HepG2 (cell line): ENCODE measurements at regions not wholly inside any gene's neighbourhood (a gene's known extent, or its start where the extent isn't known, plus 50 kb on each side); places are given as distances from the start of the nearest gene placed in this dataset.

Experiments
- ATAC-seq: fragments of 200-7000 bp; cut with Tn5 transposase; 3 replicates; pipeline ENCODE4 v1.9.1; 2020; ENCODE audit warnings: mild to moderate bottlenecking, moderate library complexity
- BruUV-seq: library from RNA; stranded (reverse); fragments of 400-500 nt; replicated peaks from 2 replicates; lab custom pipeline; 2021; lab: Mats Ljungman, UMichigan
- CTCF ChIA-PET: fragments of 300-600 bp; formaldehyde crosslinking; extraction: SDS; loops from one replicate; lab custom pipeline; 2021; ENCODE audit warnings: low total read pairs, inconsistent platforms, low intra/inter-chr PET ratio; lab: Yijun Ruan, JAX
- POLR2A ChIA-PET: fragments of 350-600 bp; sonication (Branson Sonifier 250); formaldehyde crosslinking; loops from one replicate; lab custom pipeline; 2020; ENCODE audit warnings: antibody characterized with exemption, inconsistent platforms; lab: Yijun Ruan, JAX
- DNase-seq: peaks from one replicate; pipeline ENCODE4 v3.0.0-alpha.2; 2015; ENCODE audit warnings: low spot score
- FAIRE-seq: peaks from 3 replicates; lab custom pipeline; 2011; peaks lifted over from hg19 to GRCh38; lab: Jason Lieb, UNC
- H2AFZ ChIP-seq: one replicate; pipeline ENCODE4 v1.6.1; 2011; ENCODE audit warnings: low read length, inconsistent platforms
- H3K27ac ChIP-seq: fragments of 300-600 bp; 3 replicates; pipeline ENCODE4 v1.8.0; 2011; ENCODE audit warnings: mixed run types, mild to moderate bottlenecking, mixed read lengths, low read length, inconsistent platforms; ENCODE audit not compliant: insufficient read depth; ENCODE audit errors: extremely low read length
- H3K27me3 ChIP-seq, 2 experiments: fragments of 200-600 bp in 1 of 2; 2 replicates in 1 of 2; 3 replicates in 1 of 2; pipeline versions ENCODE4 v1.6.0 to v1.8.0; 2011; ENCODE audit warnings: low read length in 2 of 2, mild to moderate bottlenecking in 2 of 2, moderate library complexity in 2 of 2, inconsistent platforms in 1 of 2; ENCODE audit not compliant: insufficient read depth in 2 of 2, control insufficient read depth in 1 of 2
- H3K36me3 ChIP-seq, 2 experiments: fragments of 200-600 bp in 1 of 2; replicated peaks in 1 of 2; 2 replicates in 1 of 2; 3 replicates in 1 of 2; pipeline versions ENCODE4 v1.5.1 to v1.8.0; 2011; ENCODE audit warnings: low read length in 2 of 2, inconsistent platforms in 1 of 2; ENCODE audit not compliant: insufficient read depth in 2 of 2, control insufficient read depth in 1 of 2
- H3K4me1 ChIP-seq: 2 replicates; pipeline ENCODE4 v1.5.1; 2012; ENCODE audit warnings: low read length, inconsistent platforms; ENCODE audit not compliant: insufficient read depth
- H3K4me2 ChIP-seq: 2 replicates; pipeline ENCODE4 v1.6.0; 2011; ENCODE audit warnings: low read depth, low read length, inconsistent platforms
- H3K4me3 ChIP-seq, 3 experiments: fragments of 200-600 bp in 1 of 3; sonication (generic), shearing (Covaris generic) in 1 of 3; replicated peaks in 1 of 3; 2 replicates each; pipeline ENCODE4 v1.5.1; 2011 to 2016; ENCODE audit warnings: low read length in 3 of 3, inconsistent platforms in 2 of 3, low read depth in 2 of 3, mild to moderate bottlenecking in 2 of 3, control low read depth in 1 of 3, mixed read lengths in 1 of 3; ENCODE audit not compliant: insufficient read depth in 1 of 3
- H3K79me2 ChIP-seq: one replicate; pipeline ENCODE4 v1.6.1; 2011; ENCODE audit warnings: low read length, inconsistent platforms; ENCODE audit not compliant: insufficient read depth
- H3K9ac ChIP-seq: 2 replicates; pipeline ENCODE4 v1.6.0; 2011; ENCODE audit warnings: mild to moderate bottlenecking, low read depth, low read length, inconsistent platforms; ENCODE audit not compliant: insufficient read depth
- H3K9me3 ChIP-seq: 2 replicates; pipeline ENCODE4 v1.5.1; 2012; ENCODE audit warnings: mild to moderate bottlenecking, low read length
- H4K20me1 ChIP-seq: 2 replicates; pipeline ENCODE4 v1.6.0; 2011; ENCODE audit warnings: inconsistent platforms, mild to moderate bottlenecking, low read length, moderate library complexity; ENCODE audit not compliant: insufficient read depth
- ASH2L ChIP-seq: fragments of 300-600, 200-600 bp; sonication (generic); IDR thresholded peaks from 2 replicates; pipeline ENCODE4 v1.7.0; 2017; ENCODE audit warnings: low read depth, mild to moderate bottlenecking, moderate library complexity, mixed read lengths, low read length; ENCODE audit not compliant: insufficient read length
- DRAP1 ChIP-seq: IDR thresholded peaks from 2 replicates; pipeline ENCODE4 v1.6.1; 2016; ENCODE audit warnings: missing genetic modification reagents, missing compliant biosample characterization
- KDM6A ChIP-seq: IDR thresholded peaks from 2 replicates; pipeline ENCODE4 v1.6.1; 2016; ENCODE audit warnings: low read depth
- MAFF ChIP-seq: IDR thresholded peaks from 2 replicates; pipeline ENCODE4 v1.6.1; 2011; ENCODE audit warnings: low read depth, low read length, improper control_type of control experiment
- MAFK ChIP-seq, 2 experiments: IDR thresholded peaks in 1 of 2; conservative IDR thresholded peaks in 1 of 2; 2 replicates each; pipeline ENCODE4 v1.6.1; 2011; ENCODE audit warnings: improper control_type of control experiment in 2 of 2, low read length in 2 of 2
- NR1H2 ChIP-seq: sonication (generic); formaldehyde crosslinking; IDR thresholded peaks from 2 replicates; pipeline ENCODE4 v1.8.1; 2022; ENCODE audit warnings: low read depth, missing genetic modification reagents, borderline replicate concordance
- ZMAT3 ChIP-seq: sonication (generic); formaldehyde crosslinking; conservative IDR thresholded peaks from 2 replicates; pipeline ENCODE4 v1.7.0; 2021; ENCODE audit warnings: missing genetic modification reagents
- ZNF550 ChIP-seq: sonication (generic); formaldehyde crosslinking; IDR thresholded peaks from 2 replicates; pipeline ENCODE4 v1.4.0; 2020; ENCODE audit warnings: mild to moderate bottlenecking, missing genetic modification reagents, borderline replicate concordance
- WGBS: methylation state at CpG from one replicate; pipeline ENCODE4 v1.1.6; 2017; ENCODE audit warnings: low lambda C conversion rate; 5-methylcytosine and 5-hydroxymethylcytosine counted together
- in situ Hi-C: cut with HindIII; loops from 2 replicates; pipeline ENCODE4 v1.10.0; 2017; ENCODE audit warnings: low pct_unique_long_range_greater_than_20kb; ENCODE audit not compliant: extremely low pct_ligation_motif_present
- intact Hi-C: fragments of 100-400 bp; cut with micrococcal nuclease; formaldehyde crosslinking; loops from one replicate; pipeline ENCODE4 v1.10.0; 2022; ENCODE audit not compliant: unreplicated experiment

GRCh38 chr15:48003441-48003840 is 117.3 kb upstream of the SLC24A5 start:
- intact Hi-C loops: no loop called here
- peak; percentile 70 for TF ChIP-seq MAFF
- peak; percentile 58 to 77; a peak in 3 of 4 replicates for TF ChIP-seq MAFK (conservative IDR thresholded peaks at IDR 0.05 in 1 of 2, IDR thresholded peaks at IDR 0.05 in 1 of 2; ENCODE audit: low read length in 2 of 2)
- no peak for TF ChIP-seq DRAP1 (CRISPR knock-in tag)
- ChIA-PET CTCF (no interaction called here), POLR2A (no interaction called here)
- Histone ChIP-seq H3K27me3 (no peaks in the 10 kb centered on the region), H3K79me2 (no peaks in the 10 kb centered on the region), H3K9me3 (peaks cover 15% of the 10 kb centered on the region), H3K4me3 (no peak overlapping the region), H3K36me3 (no peaks in the 10 kb centered on the region), H3K27ac (no peak overlapping the region), H3K9ac (no peak overlapping the region), H2AFZ (no peak overlapping the region), H4K20me1 (no peaks in the 10 kb centered on the region), H3K4me2 (no peak overlapping the region), H3K4me1 (no peaks in the 10 kb centered on the region)
- FAIRE-seq (no peak), DNase-seq (no peak), ATAC-seq (no peak)
- in situ Hi-C loops: no loop called here
- BruUV-seq: no TSS peak
- 48% methylated on average over 1 of the region's 1 CpG for WGBS

GRCh38 chr15:48005077-48005476 is 115.7 kb upstream of the SLC24A5 start:
- no peak overlapping the region for H3K4me2 ChIP-seq
- TF ChIP-seq NR1H2 (CRISPR knock-in tag) (no peak), ZMAT3 (CRISPR knock-in tag) (no peak), ZNF550 (CRISPR knock-in tag) (no peak), ASH2L (no peak), KDM6A (CRISPR knock-in tag) (no peak)
- no peaks in the 10 kb centered on the region for H3K36me3 ChIP-seq
- no TSS peak for BruUV-seq
- no peak for ATAC-seq
- in situ Hi-C loops (no loop called here), intact Hi-C loops (no loop called here)
- H3K4me1 ChIP-seq: no peaks in the 10 kb centered on the region
- H3K9me3 ChIP-seq: peaks cover 30% of the 10 kb centered on the region
- FAIRE-seq: no peak
- no peaks in the 10 kb centered on the region for H4K20me1 ChIP-seq
- H3K9ac ChIP-seq: no peak overlapping the region
- H2AFZ ChIP-seq: no peak overlapping the region
- 0% methylated on average over 1 of the region's 1 CpG for WGBS
- ChIA-PET POLR2A (no interaction called here), CTCF (no interaction called here)
- no peaks in the 10 kb centered on the region for H3K79me2 ChIP-seq
- H3K4me3 ChIP-seq: no peak overlapping the region
- no peak for DNase-seq
- no peak overlapping the region for H3K27ac ChIP-seq
- H3K27me3 ChIP-seq: no peaks in the 10 kb centered on the region
